Stimulated activated CD4-positive, alpha-beta T cell treated with anti-CD3 and anti-CD28 coated beads, TNF-alpha, amount 100 ng/mL, for 24 hours (primary cell): ENCODE measurements at regions not wholly inside any gene's neighbourhood (a gene's known extent, or its start where the extent isn't known, plus 50 kb on each side); places are given as distances from the start of the nearest gene placed in this dataset.
A peak's percentile ranks its signal among the peaks of the same experiment; 100 is the strongest.
"Not testable (repeated sequence)": the region's sequence is repeated elsewhere in the genome, so short reads cannot be mapped to it uniquely, and the experiment has no call there.

Source experiments
- DNase-seq, 3 experiments: peaks; one replicate each; pipeline ENCODE4 v3.0.0-alpha.2; 2020; ENCODE audit warnings: low read depth in 3 of 3

DNA sequence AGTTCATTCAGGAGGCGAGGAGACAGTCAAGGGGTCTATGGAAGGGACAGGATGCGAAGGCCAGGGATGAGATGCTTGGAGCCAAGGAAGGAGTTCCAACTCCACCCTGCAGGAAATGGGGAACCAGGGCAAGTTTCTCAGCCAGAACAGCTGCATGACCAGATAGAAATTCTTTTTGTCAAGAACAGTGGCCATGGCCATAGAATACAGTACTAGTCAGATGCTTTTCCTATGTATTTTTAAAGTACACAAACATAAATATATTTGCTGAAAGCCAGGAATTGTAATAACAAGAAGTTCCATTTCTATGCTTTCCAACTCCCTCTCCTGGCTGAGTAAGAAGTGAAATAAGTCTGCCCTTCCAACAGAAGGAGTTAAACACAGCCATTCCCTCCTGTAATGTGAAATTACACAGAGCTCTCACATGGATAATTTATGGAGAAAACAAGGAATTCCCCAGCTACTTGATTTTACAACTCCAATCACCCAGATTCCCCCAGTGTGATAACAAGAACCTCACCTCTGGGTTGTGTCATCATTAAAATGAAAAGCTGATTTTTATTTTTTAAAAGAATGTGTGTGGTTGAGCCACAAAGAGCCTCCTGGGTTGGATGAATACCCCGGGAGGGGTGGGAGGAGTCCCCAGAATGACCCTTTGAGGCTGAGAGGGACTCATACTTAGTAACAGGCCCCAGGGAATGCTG lies 124.6 kb upstream of the ARHGEF3 start:
- DNase-seq = no peak

DNA sequence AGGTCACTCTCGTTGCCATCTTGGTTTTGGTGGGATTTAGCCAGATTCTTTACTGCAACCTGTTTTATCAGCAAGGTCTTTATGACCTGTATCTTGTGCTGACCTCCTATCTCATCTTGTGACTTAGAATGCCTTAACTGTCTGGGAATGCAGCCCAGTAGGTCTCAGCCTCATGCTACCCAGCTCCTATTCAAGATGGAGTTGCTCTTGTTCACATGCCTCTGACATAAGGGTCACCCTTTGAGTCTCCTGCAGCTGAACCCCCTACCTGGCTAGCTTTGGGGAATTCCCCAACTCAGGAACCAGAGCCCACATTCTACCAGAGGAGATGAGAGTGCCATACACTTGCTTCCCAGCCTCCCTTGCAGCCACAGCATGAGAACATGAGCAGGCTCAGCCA lies 123.0 kb upstream of the ARHGEF3 start:
- DNase-seq = not testable (repeated sequence)

DNA sequence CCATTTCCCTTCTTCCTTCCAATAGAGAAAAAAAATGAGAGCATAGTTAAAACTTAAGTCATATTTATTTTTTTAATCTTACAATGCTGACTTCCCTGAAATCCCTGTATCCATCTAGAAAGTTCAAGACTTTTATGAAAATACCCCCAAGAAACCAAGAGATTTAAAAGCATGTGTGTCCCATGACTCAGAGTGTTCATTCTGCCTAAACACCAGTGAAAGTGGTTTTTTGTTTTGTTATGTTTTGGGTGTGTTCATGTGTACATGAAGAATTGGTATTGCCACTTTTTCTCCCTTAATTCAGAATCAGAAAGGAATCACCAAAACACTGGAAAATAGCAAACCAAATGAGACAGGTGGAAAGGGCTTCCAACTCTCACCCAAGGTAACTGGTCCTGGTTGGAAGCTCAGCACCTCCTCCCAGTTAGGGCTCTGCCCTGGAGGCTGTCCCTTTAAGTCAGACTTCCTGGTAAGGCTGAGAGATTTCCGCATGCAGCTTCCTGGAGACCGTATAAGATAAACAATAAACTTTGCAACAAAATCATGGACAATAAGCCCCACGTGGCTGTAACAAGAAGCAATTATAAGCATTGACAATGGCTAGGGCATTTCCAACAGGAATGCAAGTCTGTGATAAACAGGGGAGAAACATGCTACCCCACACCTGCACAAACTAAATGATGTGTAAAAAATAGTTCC lies 121.9 kb upstream of the ARHGEF3 start:
- DNase-seq = no peak

DNA sequence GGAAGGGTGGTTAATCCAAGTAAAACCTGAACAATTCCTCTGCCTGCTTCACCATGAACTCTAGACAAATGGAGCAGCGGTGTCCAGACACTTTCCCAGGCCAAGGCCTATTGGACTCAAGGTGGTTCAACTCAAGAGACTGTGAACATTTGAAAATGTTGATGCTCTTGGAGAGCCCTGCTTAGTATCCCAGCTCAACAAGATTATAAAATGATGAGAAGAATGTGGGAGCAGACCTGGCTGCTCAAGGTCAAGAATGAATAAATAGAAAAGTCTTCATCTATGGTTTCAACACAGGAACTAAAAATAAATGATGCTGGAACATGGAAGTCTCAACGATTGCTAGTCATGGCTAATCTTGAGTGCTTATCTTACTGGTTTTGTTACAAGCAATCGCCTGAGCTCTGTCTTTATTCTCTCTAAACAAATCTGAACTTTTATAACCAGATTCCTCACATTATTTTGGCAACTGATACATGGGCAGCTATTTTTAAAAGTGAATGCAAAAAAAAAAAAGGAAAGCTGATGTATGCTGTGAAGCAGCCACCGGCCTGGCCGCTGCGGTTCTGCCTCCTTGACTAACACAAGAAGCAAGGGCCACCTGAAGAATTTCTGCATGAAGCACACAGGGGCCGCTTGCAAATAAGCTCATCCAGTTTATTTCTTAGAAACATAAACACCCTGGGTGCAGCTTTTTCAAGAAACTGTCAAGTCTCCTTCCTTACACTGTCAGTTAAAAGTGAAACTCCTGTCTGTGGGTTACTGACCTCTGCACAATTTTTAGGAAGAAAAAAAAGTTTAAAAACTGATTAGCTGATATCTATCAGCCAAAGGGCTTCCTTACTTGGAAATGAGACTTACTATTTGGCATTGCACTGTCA lies 120.1 kb upstream of the ARHGEF3 start:
- DNase-seq = no peak

DNA sequence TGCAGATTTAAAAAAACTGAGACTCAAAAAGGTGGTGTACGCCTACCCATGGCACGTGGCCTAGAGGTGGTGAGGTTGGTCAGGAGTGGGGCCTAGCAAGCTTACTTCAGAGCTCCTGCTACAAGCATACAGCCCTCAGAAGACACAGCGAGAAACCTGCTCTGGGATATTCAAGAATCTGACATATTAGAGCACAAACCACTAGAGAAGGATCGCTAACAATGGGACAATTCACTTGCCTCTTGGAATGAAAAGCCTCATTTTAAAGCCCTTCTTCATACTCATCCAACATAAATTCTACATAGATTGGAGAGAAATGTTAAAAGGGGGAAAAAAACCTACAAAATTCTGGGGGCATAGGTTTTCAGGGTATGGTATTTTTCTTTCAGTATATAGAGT lies 118.0 kb upstream of the ARHGEF3 start:
- DNase-seq = no peak

DNA sequence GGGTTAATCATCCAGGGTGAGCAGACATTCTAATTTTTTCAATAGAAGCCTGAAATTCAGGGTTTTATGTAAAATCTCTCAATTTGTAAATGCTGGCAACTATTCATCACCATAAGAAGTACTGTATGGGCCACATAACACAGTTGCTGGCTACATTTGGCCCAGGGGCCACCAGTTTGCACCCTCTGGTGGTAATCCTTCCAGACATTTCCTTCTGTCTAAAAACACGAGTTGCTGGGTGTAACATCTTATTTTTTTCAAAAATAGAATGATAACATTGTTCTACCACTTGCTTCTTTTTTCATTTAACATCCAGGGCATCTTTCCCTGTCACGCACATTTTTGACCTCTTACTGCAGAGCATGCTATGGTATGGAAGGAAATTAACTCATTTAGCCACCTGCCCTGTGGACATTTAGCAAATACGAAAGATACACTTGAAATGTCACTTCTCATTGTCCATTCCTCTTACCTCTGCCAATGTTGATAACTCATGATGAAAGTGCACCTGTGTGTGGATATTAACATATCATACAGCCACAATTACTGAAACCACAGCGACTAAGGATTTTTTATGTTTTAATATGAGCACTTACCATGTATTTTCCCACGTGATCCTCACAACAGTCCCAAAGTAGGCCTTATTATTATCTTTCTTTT lies 117.5 kb upstream of the ARHGEF3 start:
- DNase-seq = no peak

DNA sequence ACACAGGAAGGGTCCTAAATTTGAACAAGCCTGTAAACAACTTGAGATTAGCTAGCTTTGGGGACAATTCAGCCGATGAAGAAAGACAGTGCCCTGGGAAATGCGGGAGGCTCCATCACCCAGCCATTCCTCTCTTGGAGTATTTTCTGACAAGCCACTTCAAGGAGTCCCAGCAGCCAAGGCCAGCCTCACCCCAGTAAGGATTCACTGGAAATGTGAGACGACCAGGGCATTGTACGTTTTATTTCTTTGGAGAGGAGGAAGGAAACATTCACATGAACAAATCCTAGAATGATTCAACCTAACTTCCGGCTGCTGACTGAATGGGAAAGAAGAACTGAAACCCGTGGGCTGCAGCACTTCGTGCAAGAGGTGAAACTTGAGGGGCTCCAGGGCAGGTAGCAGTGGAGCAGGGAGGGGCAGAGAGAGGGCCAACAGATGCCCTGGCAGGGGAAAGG lies 116.4 kb upstream of the ARHGEF3 start:
- peak; percentile 31 to 62 (median 62) for DNase-seq

DNA sequence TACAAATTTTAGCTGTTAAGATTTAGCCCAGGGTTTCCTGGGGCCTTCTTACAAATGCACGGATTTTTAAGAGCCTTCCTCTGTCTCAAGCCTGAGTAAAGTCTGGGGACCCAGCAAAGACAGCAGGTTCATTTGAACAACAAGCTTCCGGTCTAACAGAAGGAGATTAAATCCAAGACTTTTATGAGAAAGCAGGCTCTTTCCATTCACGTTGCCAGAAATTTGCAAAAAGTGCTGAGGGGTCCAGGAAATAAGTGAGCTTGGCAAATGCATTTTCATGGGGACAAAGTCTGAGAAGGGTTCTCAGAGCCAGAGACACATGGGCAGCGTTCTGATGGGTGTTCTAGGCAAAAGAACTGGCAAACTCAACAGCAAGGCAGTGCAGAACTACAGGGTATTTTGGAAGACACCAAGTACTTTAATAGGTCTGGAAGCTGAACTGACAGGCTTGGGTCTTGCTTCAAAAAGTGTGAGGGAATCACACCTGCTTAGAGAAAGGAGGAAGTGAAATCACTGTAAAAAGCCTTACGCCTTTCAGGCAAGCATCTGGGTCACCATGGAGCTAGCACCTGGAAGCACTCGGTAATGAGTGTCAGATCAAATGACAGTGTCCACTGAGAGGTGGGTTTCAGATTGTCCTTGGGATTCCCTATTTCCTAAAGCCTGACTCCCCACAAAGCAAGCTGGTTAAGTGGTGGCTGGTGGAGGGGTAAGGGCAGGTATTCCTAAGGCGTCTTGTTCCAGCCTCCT lies 115.8 kb upstream of the ARHGEF3 start:
- no peak for DNase-seq

DNA sequence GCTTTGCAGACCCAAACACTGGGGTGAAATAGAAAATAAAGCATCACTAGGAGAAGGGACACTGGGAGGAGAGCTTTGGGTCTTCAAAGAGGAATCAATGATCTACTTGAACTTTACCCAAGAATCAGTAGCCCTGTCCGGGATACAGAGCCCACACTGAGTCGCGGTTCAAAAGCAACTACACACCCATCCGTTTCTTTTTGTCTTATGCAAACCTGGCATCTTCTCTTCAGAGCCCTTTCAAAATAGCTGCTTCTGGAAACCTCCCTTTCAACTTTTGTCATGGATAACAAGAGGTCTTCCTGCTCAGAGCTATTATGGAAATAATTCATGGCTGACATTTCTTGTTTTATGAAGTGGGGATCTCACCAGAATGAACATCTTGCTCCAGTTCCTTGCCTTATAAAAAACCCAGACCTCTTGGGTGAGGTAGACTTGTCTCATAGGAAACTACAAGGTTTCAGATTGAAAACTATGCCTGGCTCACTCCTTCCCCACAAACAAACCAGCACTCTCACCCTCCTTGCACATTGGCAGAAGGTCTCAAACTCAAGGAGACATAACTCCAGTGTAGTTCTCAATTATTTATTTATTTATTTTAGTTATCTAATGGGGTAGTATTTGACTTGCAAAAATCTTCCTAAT lies 115.1 kb upstream of the ARHGEF3 start:
- DNase-seq = no peak

DNA sequence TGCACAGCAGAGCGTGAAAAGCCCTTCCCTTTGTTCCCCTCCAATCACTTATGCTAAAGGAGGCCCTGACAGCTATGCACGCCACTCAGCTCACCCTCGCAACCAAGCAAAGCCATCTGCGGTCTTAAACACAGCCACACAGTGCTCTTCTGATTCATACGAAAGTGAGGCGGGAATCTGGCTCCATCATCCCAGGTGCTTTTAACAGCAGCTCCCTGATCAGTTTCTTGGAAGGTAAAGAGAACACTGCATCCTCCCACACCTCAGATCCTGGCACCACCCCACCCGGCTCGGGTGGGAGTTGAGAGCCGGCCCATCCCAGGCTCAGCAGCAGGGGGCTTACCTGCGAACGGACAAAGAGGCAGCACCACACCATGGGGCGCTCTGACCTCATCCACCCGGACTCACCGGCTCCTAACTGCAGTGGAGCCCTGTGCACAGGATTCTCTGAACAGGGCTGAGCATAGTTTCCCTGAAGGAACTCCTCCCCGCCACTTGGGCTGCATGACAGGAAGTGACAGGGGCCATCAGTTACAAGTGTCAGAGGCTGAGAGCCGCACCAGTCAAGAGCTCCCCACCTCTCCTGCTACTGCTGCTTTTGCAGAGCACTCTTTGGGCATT lies 114.3 kb upstream of the ARHGEF3 start:
- DNase-seq = peak; percentile 35 to 68 (median 51)

DNA sequence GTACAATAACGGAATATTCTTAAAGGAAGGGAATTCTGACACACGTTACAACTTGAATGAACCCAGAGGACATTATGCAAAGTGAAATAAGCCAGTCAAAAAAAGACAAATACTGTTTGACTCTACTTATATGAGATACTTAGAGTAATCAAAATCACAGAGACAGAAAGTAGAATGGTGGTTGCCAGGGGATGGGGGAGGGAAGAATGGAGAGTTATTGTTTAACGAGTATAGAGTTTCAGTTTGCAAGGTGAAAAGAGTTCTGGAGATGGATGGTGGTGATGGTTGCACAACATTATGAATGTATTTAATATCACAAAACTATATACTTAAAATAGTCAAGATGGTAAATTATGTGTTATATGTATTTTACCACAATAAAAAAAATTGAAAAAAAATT lies 112.9 kb upstream of the ARHGEF3 start:
- no peak for DNase-seq

DNA sequence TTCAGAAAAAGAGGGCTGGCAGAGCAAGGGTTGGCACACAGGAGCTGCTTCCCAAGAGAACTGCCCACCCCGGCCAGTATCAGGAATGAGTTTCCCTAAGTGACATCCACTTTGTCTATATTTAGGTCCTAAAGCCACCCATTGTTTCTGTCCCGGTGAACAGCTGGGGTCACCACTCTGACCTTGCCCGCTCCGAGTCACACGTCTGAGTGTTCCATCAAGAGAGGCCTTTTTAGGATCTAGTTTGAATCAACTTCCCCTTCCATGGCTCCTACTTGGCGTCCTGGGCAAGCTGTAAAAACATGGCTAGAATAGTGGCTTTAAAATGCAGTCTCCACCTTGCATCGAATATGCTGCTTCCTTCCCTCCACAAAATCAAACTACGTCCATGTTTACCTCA lies 109.6 kb upstream of the ARHGEF3 start:
- DNase-seq = no peak

DNA sequence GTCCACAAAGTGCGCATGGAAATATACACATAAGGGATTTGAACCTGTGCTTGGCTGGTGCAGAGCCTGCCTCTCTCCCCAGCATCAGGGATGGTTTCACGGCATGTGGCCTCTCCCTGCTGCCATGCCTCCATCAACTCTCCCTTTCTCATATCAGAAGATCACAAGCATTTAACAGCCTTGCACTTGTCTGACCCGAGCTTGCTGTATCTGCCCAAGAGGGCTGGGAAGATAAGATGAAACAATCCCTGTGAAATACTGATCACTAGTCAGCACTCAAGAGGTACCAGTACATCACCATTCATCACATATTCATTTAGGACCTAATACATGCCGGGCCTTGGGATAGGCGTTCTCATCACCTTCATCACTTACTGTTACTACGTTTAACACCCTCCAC lies 107.6 kb upstream of the ARHGEF3 start:
- no peak for DNase-seq

DNA sequence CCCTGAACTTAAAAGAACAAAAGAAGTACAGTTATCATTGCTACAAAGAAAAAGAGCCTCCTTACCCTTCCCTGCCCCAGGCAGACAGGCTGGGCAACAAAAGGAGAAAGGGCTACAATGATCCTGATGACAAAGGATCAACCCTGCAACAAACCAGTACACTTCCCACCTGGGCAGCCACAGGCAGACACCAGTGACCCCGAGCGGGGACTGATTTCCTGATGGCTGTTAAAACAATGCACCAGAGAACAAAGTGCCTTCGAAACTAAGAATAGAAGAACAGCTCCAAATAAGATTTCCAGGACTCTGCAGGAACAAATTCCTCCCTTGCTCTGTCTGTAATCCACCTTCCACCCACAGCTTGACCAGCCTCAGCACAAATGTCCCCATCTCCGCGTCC lies 106.3 kb upstream of the ARHGEF3 start:
- DNase-seq = no peak

DNA sequence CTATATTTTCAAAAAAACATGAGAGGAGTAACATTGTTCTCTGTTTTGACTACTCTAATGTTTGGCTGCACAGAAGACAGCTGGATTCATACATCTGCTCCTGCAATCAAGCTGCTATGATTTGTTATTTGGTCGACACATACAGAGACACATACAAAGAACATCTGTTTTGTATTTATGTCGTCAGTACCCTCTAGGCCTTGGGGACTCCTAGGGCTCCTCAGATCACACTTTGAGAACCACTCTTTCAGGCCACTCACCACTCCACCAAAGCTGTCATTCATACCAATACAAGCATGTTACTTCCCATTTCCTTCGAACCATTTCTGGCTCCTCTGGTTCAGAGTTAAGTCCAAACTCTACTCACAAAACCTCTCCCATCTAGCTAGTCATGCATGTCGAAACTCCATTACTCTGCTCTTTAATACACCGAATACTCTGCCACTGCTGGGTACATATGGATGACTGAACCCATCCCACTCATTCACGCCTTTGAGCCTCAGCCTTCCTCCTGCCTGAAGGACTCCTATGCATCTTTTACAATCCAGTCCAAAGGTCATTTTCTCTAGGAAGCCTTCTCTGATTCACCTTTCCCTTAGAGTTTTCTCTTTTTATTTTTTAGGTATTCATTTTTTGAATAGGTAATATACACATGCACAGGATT lies 102.9 kb upstream of the ARHGEF3 start:
- no peak for DNase-seq

DNA sequence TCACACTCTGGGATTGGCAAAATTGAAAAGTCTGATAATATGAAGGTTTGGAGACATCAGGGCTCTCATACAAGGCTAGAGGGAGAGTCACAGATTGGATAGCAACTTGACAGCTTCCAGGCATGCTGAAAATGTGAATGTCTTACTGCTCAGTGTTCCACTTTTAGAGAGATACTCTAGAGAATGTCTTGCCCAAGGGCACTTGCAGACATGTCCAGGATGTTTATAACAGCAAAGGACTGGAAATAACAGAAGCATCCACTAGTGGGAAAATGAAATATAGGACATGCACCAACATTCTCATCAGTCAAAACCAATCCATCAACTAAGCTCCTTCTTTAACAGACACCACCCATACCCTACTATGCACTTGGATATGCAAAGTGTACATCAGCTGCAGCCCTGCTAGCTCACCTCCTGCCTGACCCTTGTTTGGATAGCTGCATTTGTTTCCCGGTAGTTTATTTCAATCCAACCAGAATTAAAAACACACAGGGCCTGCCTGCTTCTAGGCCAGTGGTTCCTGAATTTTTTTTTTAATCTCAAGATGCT lies 101.6 kb upstream of the ARHGEF3 start:
- no peak for DNase-seq

DNA sequence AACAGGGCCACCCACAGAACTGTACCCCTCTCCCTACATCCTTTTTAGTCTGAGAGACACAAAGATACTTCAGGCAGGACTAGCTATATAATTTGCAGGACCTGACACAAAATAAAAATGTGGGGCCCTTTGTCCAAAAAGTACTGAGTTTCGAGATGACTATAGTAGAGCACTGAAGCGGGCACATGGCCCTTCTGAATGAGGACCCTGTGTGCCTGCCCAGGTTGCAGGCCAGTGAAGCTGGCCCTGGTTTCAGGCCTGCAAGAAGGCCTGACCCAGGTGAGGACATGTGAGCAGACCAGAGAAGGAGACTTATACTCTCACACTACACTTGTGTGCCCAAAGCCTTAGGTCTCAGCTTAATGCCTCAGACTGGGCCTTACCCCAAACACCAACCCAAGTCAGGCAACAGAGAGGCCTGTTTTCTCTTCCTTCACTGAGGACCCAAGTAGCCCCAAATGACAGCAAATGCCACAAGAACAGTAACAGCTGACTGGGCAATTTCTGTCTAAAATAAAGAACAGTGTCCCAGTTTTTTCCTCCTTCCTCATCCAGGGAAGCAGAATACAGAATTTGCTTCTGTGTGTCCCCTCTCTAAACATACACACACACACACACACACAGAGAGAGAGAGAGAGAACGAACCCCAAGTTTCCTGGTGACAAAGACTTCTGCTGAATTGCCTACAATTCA lies 100.9 kb upstream of the ARHGEF3 start:
- no peak for DNase-seq

DNA sequence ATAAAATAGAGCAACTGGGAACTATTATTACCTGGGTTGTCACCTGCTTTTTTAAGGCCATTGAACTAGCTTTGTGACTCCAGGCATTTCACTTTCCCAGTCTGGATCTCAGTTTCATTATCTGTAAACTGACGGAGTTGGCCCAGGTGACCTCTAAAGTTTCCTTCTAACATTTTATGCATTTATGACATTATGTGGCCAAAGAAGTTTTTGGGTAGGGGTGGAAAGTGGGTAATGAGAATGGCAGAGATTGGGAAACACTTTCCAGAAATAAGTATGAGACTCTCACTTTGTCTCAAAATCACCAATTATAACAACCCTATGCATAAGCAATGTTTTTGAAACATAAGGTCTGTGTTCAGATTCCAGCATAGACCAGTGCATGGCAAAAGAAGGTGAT lies 99.1 kb upstream of the ARHGEF3 start:
- DNase-seq = no peak

DNA sequence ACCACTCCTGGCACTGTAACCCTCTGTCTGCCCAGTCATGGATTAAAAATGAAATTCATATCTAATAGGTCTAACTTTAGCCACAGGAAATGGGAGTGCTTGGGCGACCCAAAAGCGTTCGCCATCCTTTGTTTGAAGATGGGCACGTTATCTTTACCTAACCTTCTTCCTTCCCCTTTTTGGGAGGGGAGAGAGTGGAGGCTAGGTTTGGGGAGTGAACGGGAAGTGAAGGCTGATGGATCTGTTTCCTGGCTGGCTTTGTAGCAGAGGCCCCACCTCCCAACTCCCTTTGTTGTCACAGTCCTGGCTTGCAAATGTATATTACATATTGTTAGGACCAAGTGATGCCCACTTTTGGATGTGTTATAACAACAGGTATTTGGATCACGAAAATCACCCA lies 98.1 kb upstream of the ARHGEF3 start:
- DNase-seq = no peak
